Transverse colon (tissue), 4 donors: ENCODE measurements at regions not wholly inside any gene's neighbourhood (a gene's known extent, or its start where the extent isn't known, plus 50 kb on each side); places are given as distances from the start of the nearest gene placed in this dataset.

Source experiments
- DNase-seq: peaks from one replicate; pipeline ENCODE4 v3.0.0-alpha.2; 2019
- H3K27ac ChIP-seq, 4 donors: fragments of 200-600 bp; sonication (generic); 2 replicates each; pipeline ENCODE4 v1.5.1; 2016 to 2018; ENCODE audit warnings: inconsistent platforms in 4 of 4
- H3K27me3 ChIP-seq: fragments of 200-600 bp; sonication (generic); 2 replicates; pipeline ENCODE4 v1.5.1; 2017; ENCODE audit warnings: inconsistent platforms
- H3K36me3 ChIP-seq, 4 donors: fragments of 200-600 bp; sonication (generic); 2 replicates each; pipeline ENCODE4 v1.5.1; 2017 to 2019; ENCODE audit warnings: inconsistent platforms in 4 of 4
- H3K4me1 ChIP-seq, 4 donors: fragments of 200-600 bp; sonication (generic); 2 replicates each; pipeline ENCODE4 v1.5.1; 2017 to 2020; ENCODE audit warnings: inconsistent platforms in 4 of 4
- H3K4me3 ChIP-seq, 4 donors: fragments of 200-600 bp; sonication (generic); 1 replicate in 1 of 4; 2 replicates in 3 of 4; pipeline versions ENCODE4 v1.5.1 to v1.6.1; 2017 to 2019; ENCODE audit warnings: inconsistent platforms in 4 of 4
- H3K9me3 ChIP-seq, 2 donors: fragments of 200-600 bp; sonication (generic); 2 replicates each; pipeline ENCODE4 v1.5.1; 2017 to 2019; ENCODE audit warnings: inconsistent platforms in 2 of 2
- CTCF ChIP-seq, 5 experiments: fragments of 200-600 bp in 3 of 5; fragments of 450-650 bp in 2 of 5; sonication (generic) in 3 of 5; IDR thresholded peaks; 1 replicate in 2 of 5; 2 replicates in 3 of 5; pipeline ENCODE4 v1.5.1; 2016 to 2017; ENCODE audit warnings: antibody characterized with exemption in 5 of 5, inconsistent platforms in 3 of 5, mild to moderate bottlenecking in 2 of 5, moderate library complexity in 1 of 5
- EP300 ChIP-seq: sonication (generic); formaldehyde crosslinking; IDR thresholded peaks from one replicate; pipeline ENCODE4 v1.6.1; 2017; ENCODE audit warnings: antibody characterized with exemption, low read depth
- POLR2A ChIP-seq: fragments of 450-650 bp; IDR thresholded peaks from one replicate; pipeline ENCODE4 v1.6.1; 2016; ENCODE audit warnings: antibody characterized with exemption, mild to moderate bottlenecking, moderate library complexity
- POLR2AphosphoS5 ChIP-seq, 3 donors: sonication (generic); formaldehyde crosslinking; IDR thresholded peaks; one replicate each; pipeline ENCODE4 v1.6.1; 2016; ENCODE audit warnings: antibody characterized with exemption in 3 of 3
- WGBS, 2 donors: methylation state at CpG; one replicate each; pipeline ENCODE4 v1.1.5; 2018; ENCODE audit warnings: low coverage in 1 of 2; 5-methylcytosine and 5-hydroxymethylcytosine counted together
- in situ Hi-C, 4 donors: fragments of 200-750 bp; cut with MboI; loops; one replicate each; pipeline versions ENCODE4 v1.15.0 to v1.15.1; 2017; ENCODE audit warnings: low sequenced_read_pairs in 3 of 4, low pct_ligation_motif_present in 1 of 4, low pct_unique_long_range_greater_than_20kb in 1 of 4
- intact Hi-C: fragments of 100-400 bp; cut with DNase I; formaldehyde crosslinking; loops from one replicate; pipeline ENCODE4 v1.15.1; 2023; ENCODE audit warnings: low total_unique reads

- no peaks in the 10 kb centered on the region for H3K27me3 ChIP-seq
- no peak overlapping the region for H3K4me3 ChIP-seq
- intact Hi-C loops (no loop called here), in situ Hi-C loops (no loop called here)
- TF ChIP-seq POLR2AphosphoS5 (IDR thresholded peaks at IDR 0.05), result no peak
- TF ChIP-seq POLR2A, result no peak
- TF ChIP-seq EP300, result no peak
- TF ChIP-seq CTCF (IDR thresholded peaks at IDR 0.05), result no peak
- 96 to 98% methylated on average over 3 of the region's 3 CpGs for WGBS, 2 donors
- no peaks in the 10 kb centered on the region for H3K36me3 ChIP-seq
- no peaks in the 10 kb centered on the region for H3K4me1 ChIP-seq
- no peak overlapping the region for H3K27ac ChIP-seq
- no peak for DNase-seq
- H3K9me3 ChIP-seq, result no peaks in the 10 kb centered on the region
Observed at GRCh38 chr3:74564560-74564959, 49.9 kb downstream of the CNTN3 start.

DNA sequence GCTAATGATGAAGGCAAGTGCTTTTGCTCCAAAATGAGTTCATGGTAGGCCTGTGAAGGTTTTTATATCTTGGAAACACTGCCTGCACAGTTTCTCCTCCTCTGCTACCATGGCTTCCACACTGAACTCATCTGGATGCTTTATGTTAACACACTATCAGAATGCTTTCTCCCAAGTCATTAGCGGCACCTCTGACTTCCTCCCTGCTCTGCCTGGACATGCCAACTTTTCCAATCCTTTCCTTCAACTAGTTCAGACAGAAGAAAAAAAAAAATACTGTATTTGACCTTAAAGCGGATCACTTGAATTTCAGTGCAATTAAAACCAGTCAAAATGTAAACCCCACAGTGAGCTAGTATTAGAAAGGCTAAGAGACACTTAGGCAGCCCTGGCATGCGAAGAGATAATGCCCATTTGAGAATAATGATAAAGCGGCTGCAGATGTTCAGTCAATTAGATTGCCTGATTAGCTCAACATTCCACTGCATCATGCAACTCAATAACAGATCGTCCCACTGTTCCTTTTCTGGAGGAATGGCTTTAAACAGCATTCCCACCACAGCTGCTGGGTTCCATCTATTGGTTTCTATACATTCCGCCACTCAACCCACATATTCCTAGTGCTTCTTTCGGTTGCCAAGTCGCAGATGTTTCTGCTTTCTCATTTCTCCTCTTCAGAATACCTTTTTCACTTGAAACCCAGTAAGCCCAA, 51.7 kb downstream of the CNTN3 start:
- no peak for TF ChIP-seq EP300
- no peak for TF ChIP-seq POLR2AphosphoS5 (IDR thresholded peaks at IDR 0.05)
- no peak for TF ChIP-seq CTCF (IDR thresholded peaks at IDR 0.05)
- TF ChIP-seq POLR2A, result no peak
- DNase-seq, result no peak
- in situ Hi-C loops, result no loop called here
- H3K27me3 ChIP-seq, result no peaks in the 10 kb centered on the region
- H3K9me3 ChIP-seq, result peaks cover 0 to 3% of the 10 kb centered on the region in 2 donors
- intact Hi-C loops, result no loop called here
- no peaks in the 10 kb centered on the region for H3K4me1 ChIP-seq
- no peak overlapping the region for H3K4me3 ChIP-seq
- no peaks in the 10 kb centered on the region for H3K36me3 ChIP-seq
- WGBS, 2 donors, result 85 to 87% methylated on average over 8 of the region's 8 CpGs
- H3K27ac ChIP-seq, result no peak overlapping the region

- Histone ChIP-seq H3K27ac (no peak overlapping the region), H3K36me3 (no peaks in the 10 kb centered on the region), H3K27me3 (no peaks in the 10 kb centered on the region), H3K4me1 (no peaks in the 10 kb centered on the region), H3K4me3 (no peak overlapping the region), H3K9me3 (peaks cover 0 to 5% of the 10 kb centered on the region in 2 donors)
- no peak for DNase-seq
- 75 to 80% methylated on average over 2 of the region's 2 CpGs for WGBS, 2 donors
- TF ChIP-seq EP300, result no peak
- no peak for TF ChIP-seq POLR2AphosphoS5 (IDR thresholded peaks at IDR 0.05)
- no peak for TF ChIP-seq CTCF (IDR thresholded peaks at IDR 0.05)
- no peak for TF ChIP-seq POLR2A
- in situ Hi-C loops (no loop called here), intact Hi-C loops (no loop called here)
Observed at GRCh38 chr3:74561881-74562280, 52.6 kb downstream of the CNTN3 start.

DNA sequence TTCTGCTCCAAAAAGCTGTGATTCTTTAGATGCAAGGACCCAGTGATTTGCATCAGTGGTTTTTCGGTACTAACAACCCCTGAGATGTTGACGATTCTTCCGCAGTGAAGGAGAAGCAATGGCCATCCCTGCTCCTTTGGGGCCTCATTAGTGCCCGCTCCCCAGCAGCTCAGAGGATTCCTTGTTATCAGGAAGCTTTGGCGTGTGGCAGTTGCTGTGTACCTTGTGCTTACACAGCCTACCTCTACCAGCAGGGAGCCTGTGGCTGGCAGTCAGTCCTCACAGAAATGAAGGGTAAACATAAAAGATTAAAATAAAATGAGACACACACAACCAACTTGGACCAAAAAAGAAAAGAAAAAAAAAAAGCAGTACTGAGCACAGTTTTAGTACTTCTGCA, 55.2 kb downstream of the CNTN3 start:
- in situ Hi-C loops, result no loop called here
- H3K27ac ChIP-seq, result no peak overlapping the region
- intact Hi-C loops, result no loop called here
- 80% methylated on average over 5 of the region's 5 CpGs; no CpG with 5 or more reads in 1 of the 2 donors for WGBS, 2 donors
- TF ChIP-seq CTCF (IDR thresholded peaks at IDR 0.05) (no peak), POLR2A (no peak), EP300 (no peak), POLR2AphosphoS5 (IDR thresholded peaks at IDR 0.05) (no peak)
- peaks cover 0 to 5% of the 10 kb centered on the region in 2 donors for H3K9me3 ChIP-seq
- no peaks in the 10 kb centered on the region for H3K36me3 ChIP-seq
- no peak for DNase-seq
- H3K4me1 ChIP-seq, result no peaks in the 10 kb centered on the region
- no peaks in the 10 kb centered on the region for H3K27me3 ChIP-seq
- H3K4me3 ChIP-seq, result no peak overlapping the region
